ENCODE measurements at regions not wholly inside any gene's neighbourhood (a gene's known extent, or its start where the extent isn't known, plus 50 kb on each side); places are given as distances from the start of the nearest gene placed in this dataset.

- TF ChIP-seq PATZ1 (CRISPR knock-in tag; IDR thresholded peaks at IDR 0.05; ENCODE audit: borderline replicate concordance) (no peak), ZNF565 (CRISPR knock-in tag; conservative IDR thresholded peaks at IDR 0.05; ENCODE audit: low read depth) (no peak), RARB (CRISPR knock-in tag; IDR thresholded peaks at IDR 0.05) (no peak), ISL1 (CRISPR knock-in tag; IDR thresholded peaks at IDR 0.05) (peak; percentile 96), GLIS3 (CRISPR knock-in tag; IDR thresholded peaks at IDR 0.05) (peak; percentile 58; the same call in 1 of the 2 replicates)
These were observed 326.0 kb downstream of the FBXW7 start (continued) for GRCh38 chr4:152209772-152210493.

GRCh38 chr4:152207378-152207720 is 328.5 kb downstream of the FBXW7 start:
- no peak for ATAC-seq
- TF ChIP-seq TSHZ2 (CRISPR knock-in tag; IDR thresholded peaks at IDR 0.05): no peak
- no peak for TF ChIP-seq TOX (CRISPR knock-in tag; IDR thresholded peaks at IDR 0.05; ENCODE audit: borderline replicate concordance)
- TF ChIP-seq ISL1 (CRISPR knock-in tag; IDR thresholded peaks at IDR 0.05): no peak
- no peak for TF ChIP-seq OSR1 (CRISPR knock-in tag; IDR thresholded peaks at IDR 0.05)
- no peak for TF ChIP-seq TCF4 (CRISPR knock-in tag; IDR thresholded peaks at IDR 0.05; ENCODE audit: borderline replicate concordance)
- no peak for TF ChIP-seq ZFP30 (CRISPR knock-in tag; IDR thresholded peaks at IDR 0.05)
- TF ChIP-seq ZNF8 (CRISPR knock-in tag; IDR thresholded peaks at IDR 0.05): no peak
- no peak for TF ChIP-seq RARB (CRISPR knock-in tag; IDR thresholded peaks at IDR 0.05)
- no peak for TF ChIP-seq BACH2 (CRISPR knock-in tag; IDR thresholded peaks at IDR 0.05; ENCODE audit: borderline replicate concordance)
- no peak for TF ChIP-seq CSRNP3 (CRISPR knock-in tag; IDR thresholded peaks at IDR 0.05)
- TF ChIP-seq ZNF565 (CRISPR knock-in tag; conservative IDR thresholded peaks at IDR 0.05; ENCODE audit: low read depth): no peak
- no peak for TF ChIP-seq ESRRG (CRISPR knock-in tag; IDR thresholded peaks at IDR 0.05)
- no peak for TF ChIP-seq ZNF70 (CRISPR knock-in tag; IDR thresholded peaks at IDR 0.05)
- no peak for TF ChIP-seq SNAI2 (CRISPR knock-in tag; IDR thresholded peaks at IDR 0.05)
- TF ChIP-seq ZC3H10 (CRISPR knock-in tag; IDR thresholded peaks at IDR 0.05): no peak
- no peak for TF ChIP-seq PPARA (CRISPR knock-in tag; IDR thresholded peaks at IDR 0.05; ENCODE audit: borderline replicate concordance)

- TF ChIP-seq RARB (CRISPR knock-in tag; IDR thresholded peaks at IDR 0.05) (no peak), ZFP30 (CRISPR knock-in tag; IDR thresholded peaks at IDR 0.05) (no peak), ESRRG (CRISPR knock-in tag; IDR thresholded peaks at IDR 0.05) (no peak), ZNF70 (CRISPR knock-in tag; IDR thresholded peaks at IDR 0.05) (no peak), ZC3H10 (CRISPR knock-in tag; IDR thresholded peaks at IDR 0.05) (no peak), ZFP3 (CRISPR knock-in tag; IDR thresholded peaks at IDR 0.05) (no peak), TCF4 (CRISPR knock-in tag; IDR thresholded peaks at IDR 0.05; ENCODE audit: borderline replicate concordance) (no peak)
- ATAC-seq: no peak
These were observed 329.1 kb downstream of the FBXW7 start for GRCh38 chr4:152206646-152207377.

- ATAC-seq: no peak
- TF ChIP-seq ZNF70 (CRISPR knock-in tag; IDR thresholded peaks at IDR 0.05): no peak
- TF ChIP-seq OSR1 (CRISPR knock-in tag; IDR thresholded peaks at IDR 0.05): no peak
- TF ChIP-seq TOX (CRISPR knock-in tag; IDR thresholded peaks at IDR 0.05; ENCODE audit: borderline replicate concordance): no peak
- TF ChIP-seq ZC3H10 (CRISPR knock-in tag; IDR thresholded peaks at IDR 0.05): no peak
- TF ChIP-seq ZFP3 (CRISPR knock-in tag; IDR thresholded peaks at IDR 0.05): no peak
- no peak for TF ChIP-seq ZFP30 (CRISPR knock-in tag; IDR thresholded peaks at IDR 0.05)
- TF ChIP-seq BACH2 (CRISPR knock-in tag; IDR thresholded peaks at IDR 0.05; ENCODE audit: borderline replicate concordance): no peak
- no peak for TF ChIP-seq ISL1 (CRISPR knock-in tag; IDR thresholded peaks at IDR 0.05)
These were observed 329.7 kb downstream of the FBXW7 start for GRCh38 chr4:152206185-152206584.
